HepG2 (cell line): ENCODE measurements at regions not wholly inside any gene's neighbourhood (a gene's known extent, or its start where the extent isn't known, plus 50 kb on each side); places are given as distances from the start of the nearest gene placed in this dataset.

Experiments used
- KDM4B ChIP-seq: sonication (generic); formaldehyde crosslinking; IDR thresholded peaks from 2 replicates; pipeline ENCODE4 v1.4.0; 2020; ENCODE audit warnings: missing genetic modification reagents
- KLF16 ChIP-seq, 2 experiments: sonication (generic) in 1 of 2; formaldehyde crosslinking in 1 of 2; IDR thresholded peaks; 2 replicates each; pipeline versions ENCODE4 v1.6.1 to v1.8.0; 2016 to 2023; ENCODE audit warnings: missing genetic modification reagents in 2 of 2, missing compliant biosample characterization in 1 of 2
- MAX ChIP-seq: IDR thresholded peaks from 2 replicates; pipeline ENCODE4 v1.6.1; 2012; ENCODE audit warnings: inconsistent platforms
- MIER2 ChIP-seq: IDR thresholded peaks from 2 replicates; pipeline ENCODE4 v1.6.1; 2016; ENCODE audit warnings: missing biosample characterization, missing genetic modification reagents
- NR2F1 ChIP-seq, 2 experiments: fragments of 450-650 bp in 1 of 2; formaldehyde crosslinking in 1 of 2; IDR thresholded peaks; 2 replicates each; pipeline versions ENCODE4 v1.5.0 to v1.6.1; 2016 to 2020; ENCODE audit warnings: mild to moderate bottlenecking in 1 of 2, missing compliant biosample characterization in 1 of 2, missing genetic modification reagents in 1 of 2, moderate library complexity in 1 of 2
- NR2F6 ChIP-seq, 2 experiments: IDR thresholded peaks; 2 replicates each; pipeline ENCODE4 v1.6.1; 2016; ENCODE audit warnings: antibody characterized with exemption in 1 of 2, mild to moderate bottlenecking in 1 of 2
- PAWR ChIP-seq: sonication (generic); formaldehyde crosslinking; IDR thresholded peaks from 2 replicates; pipeline ENCODE4 v1.4.0; 2020; ENCODE audit warnings: missing genetic modification reagents, mild to moderate bottlenecking, borderline replicate concordance
- POGK ChIP-seq: sonication (generic); formaldehyde crosslinking; conservative IDR thresholded peaks from 2 replicates; pipeline ENCODE4 v1.8.0; 2022; ENCODE audit warnings: mild to moderate bottlenecking, moderate library complexity, missing genetic modification reagents
- RBFOX2 ChIP-seq: fragments of 200-400 bp; formaldehyde crosslinking; IDR thresholded peaks from 2 replicates; pipeline ENCODE4 v1.6.1; 2017; ENCODE audit warnings: low read depth, mild to moderate bottlenecking, low read length
- RXRB ChIP-seq: IDR thresholded peaks from 2 replicates; pipeline ENCODE4 v1.6.1; 2016; ENCODE audit warnings: borderline replicate concordance, missing genetic modification reagents, missing compliant biosample characterization
- SAFB2 ChIP-seq: sonication (generic); formaldehyde crosslinking; IDR thresholded peaks from 2 replicates; pipeline ENCODE4 v1.5.1; 2020; ENCODE audit warnings: missing genetic modification reagents, low read depth, mild to moderate bottlenecking, borderline replicate concordance
- SP140L ChIP-seq: sonication (generic); formaldehyde crosslinking; IDR thresholded peaks from 2 replicates; pipeline ENCODE4 v1.4.0; 2020; ENCODE audit warnings: missing genetic modification reagents, borderline replicate concordance
- SP4 ChIP-seq: sonication (generic); formaldehyde crosslinking; IDR thresholded peaks from 2 replicates; pipeline ENCODE4 v1.8.1; 2023; ENCODE audit warnings: mild to moderate bottlenecking, missing genetic modification reagents
- ZBED4 ChIP-seq: sonication (generic); formaldehyde crosslinking; IDR thresholded peaks from 2 replicates; pipeline ENCODE4 v1.4.0; 2020; ENCODE audit warnings: missing genetic modification reagents, borderline replicate concordance
- ZFP37 ChIP-seq: sonication (generic); formaldehyde crosslinking; IDR thresholded peaks from 2 replicates; pipeline ENCODE4 v1.4.0; 2020; ENCODE audit warnings: missing genetic modification reagents, borderline replicate concordance
- ZNF121 ChIP-seq: sonication (generic); formaldehyde crosslinking; IDR thresholded peaks from 2 replicates; pipeline ENCODE4 v1.5.0; 2020; ENCODE audit warnings: mild to moderate bottlenecking, missing genetic modification reagents
- ZNF20 ChIP-seq: sonication (generic); formaldehyde crosslinking; IDR thresholded peaks from 2 replicates; pipeline ENCODE4 v1.4.0; 2020; ENCODE audit warnings: mild to moderate bottlenecking, moderate library complexity, missing genetic modification reagents
- ZNF337 ChIP-seq: sonication (generic); formaldehyde crosslinking; IDR thresholded peaks from 2 replicates; pipeline ENCODE4 v1.5.1; 2020; ENCODE audit warnings: missing genetic modification reagents, low read depth, mild to moderate bottlenecking, borderline replicate concordance
- ZNF441 ChIP-seq: sonication (generic); formaldehyde crosslinking; IDR thresholded peaks from 2 replicates; pipeline ENCODE4 v1.7.0; 2021; ENCODE audit warnings: missing genetic modification reagents, borderline replicate concordance
- ZNF570 ChIP-seq: sonication (generic); formaldehyde crosslinking; IDR thresholded peaks from 2 replicates; pipeline ENCODE4 v1.4.0; 2020; ENCODE audit warnings: mild to moderate bottlenecking, missing genetic modification reagents, borderline replicate concordance
- ZNF775 ChIP-seq: sonication (generic); formaldehyde crosslinking; IDR thresholded peaks from 2 replicates; pipeline ENCODE4 v1.4.0; 2020; ENCODE audit warnings: missing genetic modification reagents, mild to moderate bottlenecking, moderate library complexity, borderline replicate concordance
- TF ChIP-seq, protein P1 (sequence below): sonication (generic); formaldehyde crosslinking; IDR thresholded peaks from 2 replicates; pipeline ENCODE4 v1.8.1; 2023; ENCODE audit warnings: mild to moderate bottlenecking, moderate library complexity, missing genetic modification reagents

DNA sequence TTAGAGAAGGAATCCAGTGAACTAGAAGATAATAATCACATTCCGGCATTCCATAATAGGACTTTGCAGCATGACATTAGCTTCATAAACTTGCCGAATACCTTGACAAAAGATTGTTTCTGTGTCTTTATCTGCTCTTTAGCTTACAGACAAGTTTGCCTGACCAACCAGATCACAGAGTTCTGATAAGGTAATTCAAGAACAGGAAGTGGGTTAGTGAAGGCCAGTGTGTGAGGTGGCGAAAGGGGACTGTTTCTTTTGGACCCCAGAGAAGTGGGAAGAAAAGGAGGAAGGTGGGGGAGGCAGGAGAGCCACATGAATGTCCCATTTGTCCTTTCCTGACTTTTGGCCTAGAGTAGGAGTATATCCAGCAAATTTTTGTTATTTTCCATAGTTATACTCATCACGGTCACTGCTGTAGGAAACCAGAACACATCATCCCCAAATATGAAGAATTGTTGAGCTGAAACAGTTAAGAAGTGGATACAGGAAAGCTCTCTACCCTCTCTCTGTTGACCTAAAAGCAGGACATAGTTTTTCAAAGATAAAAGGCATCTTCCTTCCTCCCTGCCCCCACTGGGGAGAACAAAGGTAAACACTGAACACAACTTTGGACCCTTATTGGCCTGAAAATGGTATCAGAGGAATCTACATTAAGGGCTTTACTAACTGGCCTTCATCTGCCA, 72.4 kb upstream of the TNFAIP3 start (continued):
- TF ChIP-seq SP4, result peak; percentile 48; the same call in 1 of the 2 replicates
- TF ChIP-seq ZFP37 (CRISPR knock-in tag), result peak; percentile 69; the same call in 1 of the 2 replicates
- no peak; the same call in 1 of the 2 replicates for TF ChIP-seq ZNF121 (CRISPR knock-in tag)
- peak; percentile 84; the same call in 1 of the 2 replicates for TF ChIP-seq SP140L (CRISPR knock-in tag)
- TF ChIP-seq ZNF441 (CRISPR knock-in tag), result peak; percentile 94
- TF ChIP-seq RBFOX2, result peak; percentile 81
- peak; percentile 94 for TF ChIP-seq RXRB (CRISPR knock-in tag)
- TF ChIP-seq, protein P1, sequence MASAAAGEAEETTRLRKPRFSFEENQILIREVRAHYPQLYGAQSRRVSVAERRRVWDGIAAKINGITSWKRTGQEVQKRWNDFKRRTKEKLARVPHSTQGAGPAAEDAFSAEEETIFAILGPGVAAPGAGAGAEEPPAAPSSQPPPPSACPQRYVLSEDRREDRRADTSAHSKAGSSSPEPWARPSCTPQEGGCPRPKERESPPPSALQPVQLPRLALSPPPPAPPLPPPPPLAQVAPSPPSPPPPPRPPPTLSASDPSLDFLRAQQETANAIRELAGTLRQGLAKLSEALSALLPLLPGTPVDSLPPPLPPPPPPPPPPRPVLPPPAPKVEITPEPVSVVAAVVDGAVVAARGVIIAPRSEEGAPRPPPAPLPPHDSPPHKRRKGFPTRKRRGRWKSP (CRISPR knock-in tag), result no peak; the same call in 1 of the 2 replicates
- peak; percentile 94; the same call in 1 of the 2 replicates for TF ChIP-seq KDM4B
- TF ChIP-seq NR2F1 (CRISPR knock-in tag; IDR thresholded peaks at IDR 0.05), result peak in 1 of 2 experiments; percentile 70; a peak in 2 of 4 replicates
- peak in 1 of 2 experiments; percentile 90; a peak in 1 of 4 replicates for TF ChIP-seq KLF16 (CRISPR knock-in tag; IDR thresholded peaks at IDR 0.05)
- peak; percentile 81; the same call in 1 of the 2 replicates for TF ChIP-seq ZBED4
- peak; percentile 85 for TF ChIP-seq MIER2 (CRISPR knock-in tag)
- TF ChIP-seq ZNF337 (CRISPR knock-in tag), result peak; percentile 34; the same call in 1 of the 2 replicates
- no peak for TF ChIP-seq ZNF570
- peak; percentile 82 for TF ChIP-seq NR2F6 (IDR thresholded peaks at IDR 0.05)
- TF ChIP-seq NR2F6 (CRISPR knock-in tag; IDR thresholded peaks at IDR 0.05), result peak; percentile 91
- TF ChIP-seq ZNF20 (CRISPR knock-in tag), result no peak
- peak; percentile 75 for TF ChIP-seq MAX
- no peak for TF ChIP-seq PAWR (CRISPR knock-in tag)
- TF ChIP-seq POGK, result 0 out of 2 replicates have a peak, but pooled peaks have one; percentile 67
- TF ChIP-seq ZNF775 (CRISPR knock-in tag), result peak; percentile 74; the same call in 1 of the 2 replicates
- TF ChIP-seq SAFB2 (CRISPR knock-in tag), result peak; percentile 77; the same call in 1 of the 2 replicates
